ENCODE measurements at regions not wholly inside any gene's neighbourhood (a gene's known extent, or its start where the extent isn't known, plus 50 kb on each side); places are given as distances from the start of the nearest gene placed in this dataset.

DNA sequence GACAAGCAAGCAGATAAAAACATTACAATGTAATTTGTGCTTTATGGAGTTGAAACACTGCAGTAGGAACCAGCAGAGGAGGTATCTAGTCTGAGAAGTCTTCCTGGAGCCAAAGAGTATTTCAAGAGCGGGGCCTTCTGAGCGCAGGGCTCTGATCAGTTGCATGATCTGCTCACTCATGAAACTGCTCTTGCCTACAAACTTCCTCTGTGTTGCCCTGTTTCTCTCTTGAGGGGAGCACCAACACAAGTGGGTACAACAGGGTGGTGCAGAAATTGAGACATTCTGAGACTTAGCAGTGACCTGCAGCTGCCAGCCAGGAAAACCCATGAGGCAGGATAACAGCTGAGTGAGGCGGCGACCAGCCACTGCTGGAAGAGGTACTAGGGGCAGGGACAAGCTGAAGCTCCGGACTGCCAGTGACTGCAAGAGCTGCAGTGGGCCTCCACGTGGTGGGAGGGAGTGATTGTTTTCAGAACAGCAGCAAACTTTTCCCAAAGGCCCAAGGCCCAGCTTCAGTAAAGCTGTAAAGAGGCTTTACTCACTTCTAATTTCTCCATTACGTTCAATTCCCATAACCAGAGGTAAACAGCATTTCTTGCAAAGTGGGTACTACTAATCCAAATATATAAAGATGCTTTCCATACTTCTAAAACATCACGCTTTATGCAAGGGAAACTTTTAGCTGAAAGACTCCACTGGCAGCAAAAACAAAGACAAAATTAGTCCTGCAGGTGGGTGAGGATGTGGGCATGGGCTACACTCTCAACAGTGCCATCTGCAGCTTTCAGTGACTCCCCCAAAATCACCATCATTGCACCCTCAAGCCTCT lies 69.0 kb upstream of the LPP start:
- TF ChIP-seq CBX2 (IDR thresholded peaks at IDR 0.05; ENCODE audit: borderline replicate concordance, low read depth), result no peak
- no peak for TF ChIP-seq MAFK (IDR thresholded peaks at IDR 0.05; ENCODE audit: partially characterized antibody)
- TF ChIP-seq, protein P1, sequence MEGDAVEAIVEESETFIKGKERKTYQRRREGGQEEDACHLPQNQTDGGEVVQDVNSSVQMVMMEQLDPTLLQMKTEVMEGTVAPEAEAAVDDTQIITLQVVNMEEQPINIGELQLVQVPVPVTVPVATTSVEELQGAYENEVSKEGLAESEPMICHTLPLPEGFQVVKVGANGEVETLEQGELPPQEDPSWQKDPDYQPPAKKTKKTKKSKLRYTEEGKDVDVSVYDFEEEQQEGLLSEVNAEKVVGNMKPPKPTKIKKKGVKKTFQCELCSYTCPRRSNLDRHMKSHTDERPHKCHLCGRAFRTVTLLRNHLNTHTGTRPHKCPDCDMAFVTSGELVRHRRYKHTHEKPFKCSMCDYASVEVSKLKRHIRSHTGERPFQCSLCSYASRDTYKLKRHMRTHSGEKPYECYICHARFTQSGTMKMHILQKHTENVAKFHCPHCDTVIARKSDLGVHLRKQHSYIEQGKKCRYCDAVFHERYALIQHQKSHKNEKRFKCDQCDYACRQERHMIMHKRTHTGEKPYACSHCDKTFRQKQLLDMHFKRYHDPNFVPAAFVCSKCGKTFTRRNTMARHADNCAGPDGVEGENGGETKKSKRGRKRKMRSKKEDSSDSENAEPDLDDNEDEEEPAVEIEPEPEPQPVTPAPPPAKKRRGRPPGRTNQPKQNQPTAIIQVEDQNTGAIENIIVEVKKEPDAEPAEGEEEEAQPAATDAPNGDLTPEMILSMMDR (IDR thresholded peaks at IDR 0.05), result no peak
- TF ChIP-seq, protein P2, sequence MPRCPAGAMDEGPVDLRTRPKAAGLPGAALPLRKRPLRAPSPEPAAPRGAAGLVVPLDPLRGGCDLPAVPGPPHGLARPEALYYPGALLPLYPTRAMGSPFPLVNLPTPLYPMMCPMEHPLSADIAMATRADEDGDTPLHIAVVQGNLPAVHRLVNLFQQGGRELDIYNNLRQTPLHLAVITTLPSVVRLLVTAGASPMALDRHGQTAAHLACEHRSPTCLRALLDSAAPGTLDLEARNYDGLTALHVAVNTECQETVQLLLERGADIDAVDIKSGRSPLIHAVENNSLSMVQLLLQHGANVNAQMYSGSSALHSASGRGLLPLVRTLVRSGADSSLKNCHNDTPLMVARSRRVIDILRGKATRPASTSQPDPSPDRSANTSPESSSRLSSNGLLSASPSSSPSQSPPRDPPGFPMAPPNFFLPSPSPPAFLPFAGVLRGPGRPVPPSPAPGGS (IDR thresholded peaks at IDR 0.05), result no peak
- TF ChIP-seq POLR2A (IDR thresholded peaks at IDR 0.05; ENCODE audit: low read length), result no peak

All from A549 (cell line).